Astrocyte (in vitro differentiated cells and primary cell): ENCODE measurements at regions not wholly inside any gene's neighbourhood (a gene's known extent, or its start where the extent isn't known, plus 50 kb on each side); places are given as distances from the start of the nearest gene placed in this dataset.

Experiments used
- DNase-seq: peaks from one replicate; pipeline ENCODE4 v3.0.0-alpha.2; 2010; ENCODE audit warnings: low read depth
- FAIRE-seq: peaks from 2 replicates; lab custom pipeline; 2011; peaks lifted over from hg19 to GRCh38; lab: Jason Lieb, UNC
- H2AFZ ChIP-seq: 2 replicates; pipeline ENCODE4 v1.6.0; 2012; ENCODE audit warnings: low read depth, low read length, inconsistent platforms
- H3K27ac ChIP-seq: 2 replicates; pipeline ENCODE4 v1.5.1; 2011; ENCODE audit warnings: low read depth, low read length, inconsistent platforms
- H3K27me3 ChIP-seq: 2 replicates; pipeline ENCODE4 v1.6.0; 2011; ENCODE audit warnings: low read length, inconsistent platforms; ENCODE audit not compliant: insufficient read depth
- H3K36me3 ChIP-seq: 2 replicates; pipeline ENCODE4 v1.5.1; 2011; ENCODE audit warnings: low read length, inconsistent platforms; ENCODE audit not compliant: insufficient read depth
- H3K4me1 ChIP-seq: 2 replicates; pipeline ENCODE4 v1.5.1; 2011; ENCODE audit warnings: low read length, inconsistent platforms; ENCODE audit not compliant: insufficient read depth
- H3K4me2 ChIP-seq: 2 replicates; pipeline ENCODE4 v1.6.0; 2012; ENCODE audit warnings: low read length, inconsistent platforms
- H3K4me3 ChIP-seq: 2 replicates; pipeline ENCODE4 v1.5.1; 2011; ENCODE audit warnings: low read depth, mild to moderate bottlenecking, low read length, inconsistent platforms; ENCODE audit not compliant: insufficient read depth
- H3K79me2 ChIP-seq: 2 replicates; pipeline ENCODE4 v1.6.0; 2012; ENCODE audit warnings: mild to moderate bottlenecking, low read length, inconsistent platforms; ENCODE audit not compliant: insufficient read depth
- H3K9ac ChIP-seq: 2 replicates; pipeline ENCODE4 v1.6.0; 2012; ENCODE audit warnings: mild to moderate bottlenecking, low read length, inconsistent platforms
- H3K9me3 ChIP-seq: 2 replicates; pipeline ENCODE4 v1.5.1; 2012; ENCODE audit warnings: low read depth, mild to moderate bottlenecking, low read length, inconsistent platforms; ENCODE audit not compliant: insufficient read depth
- H4K20me1 ChIP-seq: 2 replicates; pipeline ENCODE4 v1.6.0; 2012; ENCODE audit warnings: low read length, inconsistent platforms; ENCODE audit not compliant: insufficient read depth
- H3K27ac Mint-ChIP-seq: one replicate; pipeline ENCODE4 v1.8.0; 2021; ENCODE audit warnings: mild to moderate bottlenecking, mixed read lengths; ENCODE audit not compliant: unreplicated experiment
- H3K27me3 Mint-ChIP-seq: one replicate; pipeline ENCODE4 v1.8.0; 2021; ENCODE audit warnings: low read depth, mixed read lengths; ENCODE audit not compliant: unreplicated experiment
- H3K36me3 Mint-ChIP-seq: one replicate; pipeline ENCODE4 v1.8.0; 2021; ENCODE audit warnings: low read depth, mixed read lengths; ENCODE audit not compliant: unreplicated experiment
- H3K4me1 Mint-ChIP-seq: one replicate; pipeline ENCODE4 v1.8.0; 2021; ENCODE audit warnings: low read depth, mixed read lengths; ENCODE audit not compliant: unreplicated experiment
- H3K4me3 Mint-ChIP-seq: one replicate; pipeline ENCODE4 v1.8.0; 2021; ENCODE audit warnings: mild to moderate bottlenecking, moderate library complexity, mixed read lengths; ENCODE audit not compliant: unreplicated experiment
- H3K9me3 Mint-ChIP-seq: one replicate; pipeline ENCODE4 v1.8.0; 2021; ENCODE audit warnings: mild to moderate bottlenecking, mixed read lengths; ENCODE audit not compliant: unreplicated experiment
- EZH2 ChIP-seq: IDR thresholded peaks from 2 replicates; pipeline ENCODE4 v1.6.1; 2012; ENCODE audit warnings: mild to moderate bottlenecking, low read length, inconsistent platforms; ENCODE audit not compliant: insufficient read depth
- TF ChIP-seq, protein P1 (sequence below): IDR thresholded peaks from 2 replicates; pipeline ENCODE4 v1.5.1; 2011; ENCODE audit warnings: low read depth, mild to moderate bottlenecking, inconsistent platforms, low read length, moderate library complexity; ENCODE audit not compliant: insufficient read depth

DNA sequence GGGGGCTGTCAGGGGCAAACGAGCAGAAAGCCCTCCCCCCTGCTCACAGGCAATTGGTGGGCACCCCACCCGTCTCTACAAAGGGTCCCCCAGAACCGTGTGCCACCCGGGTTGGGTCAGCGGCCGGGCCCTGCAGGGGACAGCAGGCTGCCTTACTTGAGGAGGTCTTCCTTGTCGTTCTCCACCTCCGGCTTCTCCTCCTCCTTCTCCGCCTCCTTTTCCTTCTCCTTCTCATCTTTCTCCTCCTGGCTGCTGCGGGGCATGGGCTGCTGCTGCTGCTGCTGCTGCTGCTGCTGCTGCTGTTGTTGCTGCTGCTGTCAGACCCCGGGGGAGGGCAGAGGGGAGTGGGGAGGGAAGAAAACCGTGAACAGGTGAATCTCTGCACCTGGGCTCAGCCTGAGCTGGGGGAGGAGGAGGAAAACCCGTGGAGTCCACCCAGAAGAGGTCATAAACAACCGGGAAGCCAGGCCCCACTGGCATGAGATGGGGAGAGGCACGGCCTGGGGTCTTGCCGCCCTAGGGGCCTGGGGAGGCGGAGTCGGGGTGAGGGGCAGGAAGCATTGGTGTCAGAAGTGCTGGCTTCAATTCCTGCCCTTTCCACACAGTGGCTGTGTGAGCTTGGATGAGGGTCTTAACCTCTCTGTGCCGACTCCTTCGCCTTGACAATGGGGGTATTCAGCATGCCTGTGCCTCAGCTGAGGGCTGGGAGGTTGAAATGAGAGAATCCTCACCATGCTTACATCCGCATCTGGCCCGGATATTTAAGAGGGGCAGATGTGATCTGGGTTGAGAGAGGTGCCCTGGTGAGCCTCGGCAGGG is 107.6 kb downstream of the RFLNA start:
- Histone ChIP-seq H3K9ac (no peak overlapping the region), H3K36me3 (peaks cover 16% of the 10 kb centered on the region), H2AFZ (no peak overlapping the region), H3K4me1 (peaks cover 3% of the 10 kb centered on the region), H3K79me2 (peaks cover 54% of the 10 kb centered on the region), H4K20me1 (peaks cover 97% of the 10 kb centered on the region), H3K4me3 (no peak overlapping the region), H3K4me2 (no peak overlapping the region), H3K27ac (no peak overlapping the region), H3K9me3 (no peaks in the 10 kb centered on the region), H3K27me3 (no peaks in the 10 kb centered on the region)
- Mint-ChIP-seq H3K4me1 (peaks cover 13% of the 10 kb centered on the region), H3K4me3 (no peak overlapping the region), H3K9me3 (no peaks in the 10 kb centered on the region), H3K36me3 (peaks cover 20% of the 10 kb centered on the region), H3K27ac (peak overlapping the region; percentile 26), H3K27me3 (no peaks in the 10 kb centered on the region)
- DNase-seq (no peak), FAIRE-seq (no peak)
- TF ChIP-seq, protein P1, sequence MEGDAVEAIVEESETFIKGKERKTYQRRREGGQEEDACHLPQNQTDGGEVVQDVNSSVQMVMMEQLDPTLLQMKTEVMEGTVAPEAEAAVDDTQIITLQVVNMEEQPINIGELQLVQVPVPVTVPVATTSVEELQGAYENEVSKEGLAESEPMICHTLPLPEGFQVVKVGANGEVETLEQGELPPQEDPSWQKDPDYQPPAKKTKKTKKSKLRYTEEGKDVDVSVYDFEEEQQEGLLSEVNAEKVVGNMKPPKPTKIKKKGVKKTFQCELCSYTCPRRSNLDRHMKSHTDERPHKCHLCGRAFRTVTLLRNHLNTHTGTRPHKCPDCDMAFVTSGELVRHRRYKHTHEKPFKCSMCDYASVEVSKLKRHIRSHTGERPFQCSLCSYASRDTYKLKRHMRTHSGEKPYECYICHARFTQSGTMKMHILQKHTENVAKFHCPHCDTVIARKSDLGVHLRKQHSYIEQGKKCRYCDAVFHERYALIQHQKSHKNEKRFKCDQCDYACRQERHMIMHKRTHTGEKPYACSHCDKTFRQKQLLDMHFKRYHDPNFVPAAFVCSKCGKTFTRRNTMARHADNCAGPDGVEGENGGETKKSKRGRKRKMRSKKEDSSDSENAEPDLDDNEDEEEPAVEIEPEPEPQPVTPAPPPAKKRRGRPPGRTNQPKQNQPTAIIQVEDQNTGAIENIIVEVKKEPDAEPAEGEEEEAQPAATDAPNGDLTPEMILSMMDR: no peak
- TF ChIP-seq EZH2: no peak

- no peak for TF ChIP-seq EZH2
- TF ChIP-seq, protein P1: no peak
- DNase-seq (no peak), FAIRE-seq (no peak)
- peaks cover 97% of the 10 kb centered on the region for H4K20me1 ChIP-seq
- peaks cover 20% of the 10 kb centered on the region for H3K36me3 Mint-ChIP-seq
- no peak overlapping the region for H3K27ac Mint-ChIP-seq
- H3K4me3 Mint-ChIP-seq: no peak overlapping the region
- no peak overlapping the region for H3K27ac ChIP-seq
- peaks cover 52% of the 10 kb centered on the region for H3K79me2 ChIP-seq
- no peaks in the 10 kb centered on the region for H3K9me3 Mint-ChIP-seq
- no peak overlapping the region for H3K4me2 ChIP-seq
- H3K4me1 ChIP-seq: peaks cover 3% of the 10 kb centered on the region
- H3K9ac ChIP-seq: no peak overlapping the region
- no peaks in the 10 kb centered on the region for H3K27me3 Mint-ChIP-seq
- H3K9me3 ChIP-seq: no peaks in the 10 kb centered on the region
- peaks cover 13% of the 10 kb centered on the region for H3K4me1 Mint-ChIP-seq
- H3K27me3 ChIP-seq: no peaks in the 10 kb centered on the region
- H3K4me3 ChIP-seq: no peak overlapping the region
- peaks cover 16% of the 10 kb centered on the region for H3K36me3 ChIP-seq
- H2AFZ ChIP-seq: no peak overlapping the region
Measured at GRCh38 chr12:124401704-124402221, 106.9 kb downstream of the RFLNA start.

- Histone ChIP-seq H3K4me2 (no peak overlapping the region), H3K27me3 (no peaks in the 10 kb centered on the region), H2AFZ (no peak overlapping the region), H3K79me2 (peaks cover 38% of the 10 kb centered on the region), H4K20me1 (peaks cover 96% of the 10 kb centered on the region), H3K36me3 (peaks cover 16% of the 10 kb centered on the region), H3K27ac (no peak overlapping the region), H3K4me1 (peaks cover 11% of the 10 kb centered on the region), H3K9ac (no peak overlapping the region), H3K9me3 (no peaks in the 10 kb centered on the region), H3K4me3 (no peak overlapping the region)
- Mint-ChIP-seq H3K4me3 (no peak overlapping the region), H3K27me3 (no peaks in the 10 kb centered on the region), H3K36me3 (peaks cover 26% of the 10 kb centered on the region), H3K4me1 (peaks cover 23% of the 10 kb centered on the region), H3K27ac (peak overlapping the region; percentile 53), H3K9me3 (no peaks in the 10 kb centered on the region)
- no peak for TF ChIP-seq EZH2
- TF ChIP-seq, protein P1: no peak
- DNase-seq (no peak), FAIRE-seq (no peak)
Measured at GRCh38 chr12:124400124-124400523, 105.2 kb downstream of the RFLNA start.
